DND-41 (cell line): ENCODE measurements at regions not wholly inside any gene's neighbourhood (a gene's known extent, or its start where the extent isn't known, plus 50 kb on each side); places are given as distances from the start of the nearest gene placed in this dataset.

Source experiments
- CTCF ChIP-seq: IDR thresholded peaks from 2 replicates; pipeline ENCODE4 v1.5.1; 2012; ENCODE audit warnings: borderline replicate concordance, low read length, moderate library complexity, mild to moderate bottlenecking; ENCODE audit not compliant: poor library complexity, severe bottlenecking; ENCODE audit errors: extremely low read depth
- EZH2 ChIP-seq: IDR thresholded peaks from 3 replicates; pipeline ENCODE4 v1.6.1; 2012; ENCODE audit warnings: borderline replicate concordance, low read depth, mild to moderate bottlenecking, moderate library complexity, low read length, inconsistent platforms; ENCODE audit not compliant: severe bottlenecking

- TF ChIP-seq CTCF, result no peak
- no peak for TF ChIP-seq EZH2
Observed at GRCh38 chr17:52390422-52390821, 231.9 kb upstream of the CA10 start.
